Central memory CD8-positive, alpha-beta T cell (primary cell): ENCODE measurements at regions not wholly inside any gene's neighbourhood (a gene's known extent, or its start where the extent isn't known, plus 50 kb on each side); places are given as distances from the start of the nearest gene placed in this dataset.
A peak's percentile ranks its signal among the peaks of the same experiment; 100 is the strongest.
"Not testable (repeated sequence)": the region's sequence is repeated elsewhere in the genome, so short reads cannot be mapped to it uniquely, and the experiment has no call there.

Experiments used
- ATAC-seq: fragments of 150-1000 bp; cut with Tn5 transposase; replicated peaks from 2 replicates; pipeline ENCODE4 v1.10.0; 2022; ENCODE audit warnings: mild to moderate bottlenecking, moderate FRiP score, moderate number of reproducible peaks; ENCODE audit not compliant: poor library complexity, severe bottlenecking; ENCODE audit errors: extremely low read depth
- DNase-seq, 2 donors: peaks; one replicate each; pipeline ENCODE4 v3.0.0; 2021; ENCODE audit warnings: low spot score in 2 of 2
- H3K27ac Mint-ChIP-seq: one replicate; pipeline ENCODE4 v1.8.0; 2022; ENCODE audit warnings: low read depth, mild to moderate bottlenecking, moderate library complexity, mixed read lengths
- H3K27me3 Mint-ChIP-seq: one replicate; pipeline ENCODE4 v1.8.0; 2022; ENCODE audit warnings: mixed read lengths
- H3K36me3 Mint-ChIP-seq: one replicate; pipeline ENCODE4 v1.8.0; 2022; ENCODE audit warnings: mild to moderate bottlenecking, moderate library complexity, mixed read lengths; ENCODE audit not compliant: insufficient read depth
- H3K4me1 Mint-ChIP-seq: one replicate; pipeline ENCODE4 v1.8.0; 2022; ENCODE audit warnings: mixed read lengths
- H3K4me3 Mint-ChIP-seq: one replicate; pipeline ENCODE4 v1.8.0; 2022; ENCODE audit warnings: mild to moderate bottlenecking, moderate library complexity, mixed read lengths
- H3K9me3 Mint-ChIP-seq: one replicate; pipeline ENCODE4 v1.8.0; 2022; ENCODE audit warnings: mixed read lengths

- not testable (repeated sequence) for ATAC-seq, H3K27ac Mint-ChIP-seq, H3K27me3 Mint-ChIP-seq, H3K9me3 Mint-ChIP-seq, H3K36me3 Mint-ChIP-seq, H3K4me1 Mint-ChIP-seq, H3K4me3 Mint-ChIP-seq, DNase-seq
Observed at GRCh38 chr3:18693588-18694329, 268.6 kb upstream of the SATB1 start.

DNA sequence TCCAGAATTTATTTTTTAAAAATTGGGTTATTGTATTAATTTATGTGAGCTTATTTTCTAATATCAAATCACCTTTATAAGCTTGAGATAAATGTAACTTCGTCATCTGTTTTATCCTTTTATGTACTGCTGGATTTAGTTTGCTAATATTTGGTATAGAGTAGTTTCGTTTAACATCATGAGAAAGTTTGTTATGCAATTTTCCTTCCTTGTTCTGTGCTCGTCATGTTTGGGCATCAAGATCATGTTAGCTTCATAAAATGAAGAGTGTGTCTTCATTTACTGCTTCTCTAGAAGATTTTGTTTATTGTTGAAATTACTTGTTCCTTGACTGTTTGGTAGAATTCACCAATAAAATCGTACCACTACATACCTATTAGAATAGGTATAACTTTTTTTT, 262.1 kb upstream of the SATB1 start:
- no peak for ATAC-seq
- Mint-ChIP-seq H3K4me1 (peaks cover 17% of the 10 kb centered on the region), H3K9me3 (no peaks in the 10 kb centered on the region), H3K27me3 (no peaks in the 10 kb centered on the region), H3K4me3 (no peak overlapping the region), H3K36me3 (no peaks in the 10 kb centered on the region), H3K27ac (no peak overlapping the region)
- DNase-seq: no peak

GRCh38 chr3:18683900-18684299, 258.8 kb upstream of the SATB1 start:
- peaks cover 4% of the 10 kb centered on the region for H3K36me3 Mint-ChIP-seq
- ATAC-seq: no peak

DNA sequence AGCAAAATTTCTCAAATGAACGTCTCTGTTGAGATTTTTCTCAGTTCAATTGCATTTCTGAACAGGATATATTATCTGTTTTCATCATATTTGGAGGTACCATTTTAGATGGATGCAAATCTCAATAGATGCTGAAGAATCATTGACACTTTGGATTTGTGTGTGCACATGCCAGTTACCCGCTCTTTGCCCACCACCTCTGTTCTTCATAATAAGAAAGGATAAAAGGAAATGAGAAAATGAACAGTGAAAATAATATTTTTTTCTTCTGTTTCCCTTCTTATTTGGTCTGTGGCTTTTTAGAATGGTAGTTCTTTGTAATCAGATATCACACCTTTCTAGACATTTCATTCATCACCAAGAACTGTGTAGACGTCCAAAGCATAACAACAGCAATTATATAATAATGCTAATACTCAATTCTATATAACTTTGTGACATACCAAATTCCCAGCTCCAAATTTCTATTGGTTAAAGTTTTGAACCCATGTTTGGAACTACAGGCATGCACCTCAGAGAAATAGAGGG, 256.7 kb upstream of the SATB1 start:
- DNase-seq (no peak), ATAC-seq (peak; percentile 37)
- Mint-ChIP-seq H3K4me3 (no peak overlapping the region), H3K36me3 (peaks cover 4% of the 10 kb centered on the region), H3K4me1 (peaks cover 44% of the 10 kb centered on the region), H3K9me3 (no peaks in the 10 kb centered on the region), H3K27me3 (no peaks in the 10 kb centered on the region), H3K27ac (peak overlapping the region; percentile 81)

More at GRCh38 chr3:18683900-18684299, 258.8 kb upstream of the SATB1 start:
- no peak for DNase-seq
- H3K4me3 Mint-ChIP-seq: no peak overlapping the region
- no peak overlapping the region for H3K27ac Mint-ChIP-seq
- H3K4me1 Mint-ChIP-seq: peaks cover 35% of the 10 kb centered on the region
- H3K9me3 Mint-ChIP-seq: no peaks in the 10 kb centered on the region
- no peaks in the 10 kb centered on the region for H3K27me3 Mint-ChIP-seq

GRCh38 chr3:18680758-18681157, 255.6 kb upstream of the SATB1 start:
- no peak overlapping the region for H3K4me3 Mint-ChIP-seq
- peaks cover 4% of the 10 kb centered on the region for H3K36me3 Mint-ChIP-seq
- H3K4me1 Mint-ChIP-seq: peaks cover 44% of the 10 kb centered on the region
- H3K9me3 Mint-ChIP-seq: no peaks in the 10 kb centered on the region
- no peak for ATAC-seq
- DNase-seq: no peak
- H3K27ac Mint-ChIP-seq: no peak overlapping the region
- no peaks in the 10 kb centered on the region for H3K27me3 Mint-ChIP-seq

DNA sequence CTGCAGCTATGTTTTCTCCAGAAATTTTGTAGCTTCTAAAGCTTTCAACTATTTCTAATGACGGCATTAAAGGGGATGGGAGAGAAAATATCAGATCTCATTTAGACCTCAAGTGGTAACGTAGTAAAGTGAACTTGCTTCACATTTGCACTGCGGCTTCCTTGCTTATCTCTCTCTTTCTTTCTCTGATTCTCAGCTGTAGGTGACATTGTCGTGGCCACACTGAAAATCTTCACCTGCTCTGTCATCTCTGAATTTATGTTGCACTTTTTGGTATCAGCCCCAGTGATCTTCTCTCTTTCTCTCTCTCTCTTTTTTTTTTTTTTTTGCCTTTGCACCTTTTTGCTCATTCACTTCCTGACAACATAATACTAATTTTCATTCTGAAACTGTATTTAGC, 254.1 kb upstream of the SATB1 start:
- H3K4me3 Mint-ChIP-seq: peak overlapping the region; percentile 24
- H3K36me3 Mint-ChIP-seq: peaks cover 4% of the 10 kb centered on the region
- H3K9me3 Mint-ChIP-seq: no peaks in the 10 kb centered on the region
- peak; percentile 87 for ATAC-seq
- peak in 1 of 2 donors; percentile 45 for DNase-seq
- no peaks in the 10 kb centered on the region for H3K27me3 Mint-ChIP-seq
- peak overlapping the region; percentile 85 for H3K27ac Mint-ChIP-seq
- H3K4me1 Mint-ChIP-seq: peaks cover 51% of the 10 kb centered on the region

- no peak for ATAC-seq
- Mint-ChIP-seq H3K36me3 (peaks cover 4% of the 10 kb centered on the region), H3K4me1 (peaks cover 39% of the 10 kb centered on the region), H3K9me3 (no peaks in the 10 kb centered on the region), H3K27me3 (no peaks in the 10 kb centered on the region), H3K27ac (no peak overlapping the region), H3K4me3 (no peak overlapping the region)
- no peak for DNase-seq
Observed at GRCh38 chr3:18675197-18675596, 250.1 kb upstream of the SATB1 start.

DNA sequence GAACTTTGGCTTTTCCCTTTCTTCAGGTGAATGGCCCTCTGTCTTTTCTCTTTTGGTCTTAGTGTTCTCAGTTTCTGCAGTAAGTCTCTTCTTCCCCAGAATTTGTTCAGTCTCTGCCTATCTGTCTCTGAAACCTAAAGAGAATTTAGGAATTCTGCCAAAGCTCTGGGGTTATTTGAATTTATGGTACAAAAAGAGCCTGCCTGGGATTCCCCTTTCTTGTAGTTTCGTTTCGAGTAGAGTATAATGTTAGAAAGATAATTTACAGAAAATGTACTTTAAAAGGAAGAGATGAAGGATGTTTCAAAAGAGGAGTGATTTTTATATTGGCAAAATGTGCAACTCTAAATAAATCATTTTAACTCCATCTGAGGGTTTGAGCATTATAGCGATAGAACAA, 247.4 kb upstream of the SATB1 start:
- Mint-ChIP-seq H3K9me3 (no peaks in the 10 kb centered on the region), H3K27me3 (no peaks in the 10 kb centered on the region), H3K4me3 (no peak overlapping the region), H3K27ac (no peak overlapping the region), H3K4me1 (peaks cover 22% of the 10 kb centered on the region), H3K36me3 (no peaks in the 10 kb centered on the region)
- DNase-seq (no peak), ATAC-seq (no peak)

- Mint-ChIP-seq H3K4me3 (no peak overlapping the region), H3K27ac (no peak overlapping the region), H3K9me3 (no peaks in the 10 kb centered on the region), H3K4me1 (peaks cover 15% of the 10 kb centered on the region), H3K27me3 (no peaks in the 10 kb centered on the region), H3K36me3 (no peaks in the 10 kb centered on the region)
- DNase-seq (no peak), ATAC-seq (no peak)
Observed at GRCh38 chr3:18670759-18671158, 245.6 kb upstream of the SATB1 start.

- peaks cover 8% of the 10 kb centered on the region for H3K4me1 Mint-ChIP-seq
- H3K27ac Mint-ChIP-seq: no peak overlapping the region
- H3K4me3 Mint-ChIP-seq: no peak overlapping the region
- H3K27me3 Mint-ChIP-seq: no peaks in the 10 kb centered on the region
- H3K9me3 Mint-ChIP-seq: no peaks in the 10 kb centered on the region
- H3K36me3 Mint-ChIP-seq: no peaks in the 10 kb centered on the region
- no peak for ATAC-seq
- no peak for DNase-seq
Observed at GRCh38 chr3:18669374-18669773, 244.2 kb upstream of the SATB1 start.

DNA sequence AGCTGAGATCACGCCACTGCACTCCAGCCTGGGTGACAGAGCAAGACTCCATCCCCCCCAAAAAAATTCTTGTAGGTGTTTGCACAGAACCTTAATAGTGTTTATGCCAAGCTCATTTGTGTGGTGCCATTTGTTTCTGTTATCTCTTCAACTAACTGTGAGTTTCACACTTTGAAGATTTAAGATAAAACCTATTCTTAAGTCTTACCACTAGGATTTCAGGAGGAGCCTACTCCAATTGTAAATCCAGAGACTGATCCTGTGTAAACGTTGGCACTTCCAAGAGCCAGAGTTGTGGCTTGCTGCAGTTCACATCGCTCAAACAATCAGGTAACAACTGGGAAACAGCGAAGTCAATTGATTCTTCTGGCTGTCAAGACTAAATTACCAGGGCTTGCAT, 242.4 kb upstream of the SATB1 start:
- Mint-ChIP-seq H3K4me3 (no peak overlapping the region), H3K27ac (no peak overlapping the region), H3K36me3 (no peaks in the 10 kb centered on the region), H3K27me3 (no peaks in the 10 kb centered on the region), H3K9me3 (no peaks in the 10 kb centered on the region), H3K4me1 (peaks cover 6% of the 10 kb centered on the region)
- DNase-seq (no peak), ATAC-seq (no peak)

GRCh38 chr3:18666655-18667054, 241.5 kb upstream of the SATB1 start:
- no peaks in the 10 kb centered on the region for H3K9me3 Mint-ChIP-seq
- ATAC-seq (no peak), DNase-seq (no peak)
- no peaks in the 10 kb centered on the region for H3K27me3 Mint-ChIP-seq
- no peaks in the 10 kb centered on the region for H3K4me1 Mint-ChIP-seq
- H3K36me3 Mint-ChIP-seq: no peaks in the 10 kb centered on the region
- H3K27ac Mint-ChIP-seq: no peak overlapping the region
- H3K4me3 Mint-ChIP-seq: no peak overlapping the region

- Mint-ChIP-seq H3K9me3 (no peaks in the 10 kb centered on the region), H3K27me3 (no peaks in the 10 kb centered on the region), H3K36me3 (no peaks in the 10 kb centered on the region), H3K4me1 (peaks cover 24% of the 10 kb centered on the region), H3K27ac (no peak overlapping the region), H3K4me3 (no peak overlapping the region)
- ATAC-seq (no peak), DNase-seq (no peak)
Observed at GRCh38 chr3:18660059-18660458, 234.9 kb upstream of the SATB1 start.
